NB4 (cell line): ENCODE measurements at regions not wholly inside any gene's neighbourhood (a gene's known extent, or its start where the extent isn't known, plus 50 kb on each side); places are given as distances from the start of the nearest gene placed in this dataset.

Source experiments
- DNase-seq: peaks from one replicate; pipeline ENCODE4 v3.0.0; 2010; ENCODE audit warnings: low read depth
- H3K4me3 ChIP-seq: one replicate; pipeline ENCODE4 v1.5.1; 2011; ENCODE audit warnings: mild to moderate bottlenecking, low read depth, low read length, moderate library complexity
- CTCF ChIP-seq: IDR thresholded peaks from one replicate; pipeline ENCODE4 v1.5.1; 2012; ENCODE audit warnings: low read depth, low read length
- MAX ChIP-seq: IDR thresholded peaks from 2 replicates; pipeline ENCODE4 v1.6.1; 2011; ENCODE audit warnings: low read depth, low read length
- MYC ChIP-seq: IDR thresholded peaks from 2 replicates; pipeline ENCODE4 v1.6.1; 2011; ENCODE audit warnings: low read depth, low read length
- POLR2A ChIP-seq: IDR thresholded peaks from 2 replicates; pipeline ENCODE4 v1.6.1; 2011; ENCODE audit warnings: mild to moderate bottlenecking; ENCODE audit not compliant: insufficient read length; ENCODE audit errors: extremely low read depth

- H3K4me3 ChIP-seq, result no peak overlapping the region
- no peak for TF ChIP-seq POLR2A
- TF ChIP-seq CTCF, result no peak
- DNase-seq, result no peak
Observed at GRCh38 chr12:5177096-5177495, 133.4 kb downstream of the KCNA5 start.

- DNase-seq, result no peak
- H3K4me3 ChIP-seq, result no peak overlapping the region
- no peak for TF ChIP-seq POLR2A
Observed at GRCh38 chr12:5177731-5178130, 134.1 kb downstream of the KCNA5 start.

- TF ChIP-seq CTCF (no peak), MYC (no peak), POLR2A (no peak), MAX (no peak)
- H3K4me3 ChIP-seq, result no peak overlapping the region
- no peak for DNase-seq
Observed at GRCh38 chr12:5178571-5178970, 134.9 kb downstream of the KCNA5 start.

GRCh38 chr12:5180496-5180895 is 136.8 kb downstream of the KCNA5 start:
- TF ChIP-seq CTCF (no peak), MAX (no peak), MYC (no peak), POLR2A (no peak)

GRCh38 chr12:5184186-5184585 is 140.5 kb downstream of the KCNA5 start:
- H3K4me3 ChIP-seq, result no peak overlapping the region
- TF ChIP-seq CTCF (no peak), MYC (no peak), MAX (no peak), POLR2A (no peak)
- DNase-seq, result no peak

More at GRCh38 chr12:5180496-5180895, 136.8 kb downstream of the KCNA5 start:
- no peak for DNase-seq
- H3K4me3 ChIP-seq, result no peak overlapping the region

- no peak for DNase-seq
- H3K4me3 ChIP-seq, result no peak overlapping the region
Observed at GRCh38 chr12:5185435-5186069, 141.9 kb downstream of the KCNA5 start.

More at GRCh38 chr12:5185435-5186069, 141.9 kb downstream of the KCNA5 start:
- no peak for TF ChIP-seq MYC
- TF ChIP-seq CTCF, result no peak
- TF ChIP-seq MAX, result no peak
- no peak for TF ChIP-seq POLR2A
